Loucy (cell line): ENCODE measurements at regions not wholly inside any gene's neighbourhood (a gene's known extent, or its start where the extent isn't known, plus 50 kb on each side); places are given as distances from the start of the nearest gene placed in this dataset.
A peak's percentile ranks its signal among the peaks of the same experiment; 100 is the strongest.

Experiments used
- H2AFZ ChIP-seq: fragments of 200-600 bp; sonication (generic); 2 replicates; pipeline ENCODE4 v1.6.0; 2016; ENCODE audit warnings: antibody characterized with exemption, mild to moderate bottlenecking, low read length, moderate library complexity
- H3F3A ChIP-seq: fragments of 200-600 bp; 2 replicates; pipeline ENCODE4 v1.6.0; 2016; ENCODE audit warnings: antibody characterized with exemption, low read depth, mild to moderate bottlenecking
- H3K27me3 ChIP-seq: fragments of 200-600 bp; sonication (generic); 2 replicates; pipeline ENCODE4 v1.6.1; 2014; ENCODE audit warnings: low read length, mild to moderate bottlenecking; ENCODE audit not compliant: insufficient read depth, poor library complexity, severe bottlenecking
- H3K36me3 ChIP-seq: fragments of 200-600 bp; sonication (generic); 2 replicates; pipeline ENCODE4 v1.6.1; 2016; ENCODE audit warnings: low read length; ENCODE audit not compliant: insufficient read depth
- H3K4me1 ChIP-seq: fragments of 200-600 bp; sonication (generic); 2 replicates; pipeline ENCODE4 v1.5.1; 2014; ENCODE audit warnings: low read length, mild to moderate bottlenecking; ENCODE audit not compliant: insufficient read depth, poor library complexity, severe bottlenecking
- H3K4me2 ChIP-seq: fragments of 200-600 bp; sonication (generic); 2 replicates; pipeline ENCODE4 v1.6.0; 2014; ENCODE audit warnings: antibody characterized with exemption, low read length, low read depth, mild to moderate bottlenecking; ENCODE audit not compliant: poor library complexity, severe bottlenecking
- H3K4me3 ChIP-seq: fragments of 200-600 bp; sonication (generic); 2 replicates; pipeline ENCODE4 v1.5.1; 2014; ENCODE audit warnings: low read length, mild to moderate bottlenecking, mixed read lengths; ENCODE audit not compliant: poor library complexity, severe bottlenecking
- H3K79me2 ChIP-seq: fragments of 200-600 bp; sonication (generic); 2 replicates; pipeline ENCODE4 v1.6.1; 2014; ENCODE audit warnings: low read length; ENCODE audit not compliant: insufficient read depth
- H3K9ac ChIP-seq: fragments of 200-600 bp; sonication (generic); 2 replicates; pipeline ENCODE4 v1.6.0; 2014; ENCODE audit warnings: mild to moderate bottlenecking, low read depth, low read length, moderate library complexity; ENCODE audit not compliant: poor library complexity, severe bottlenecking
- H3K9me2 ChIP-seq: fragments of 200-600 bp; sonication (generic); replicated peaks from 2 replicates; pipeline ENCODE4 v1.6.1; 2016; ENCODE audit warnings: low read depth, low read length, mixed read lengths
- H3K9me3 ChIP-seq: fragments of 200-600 bp; sonication (generic); 2 replicates; pipeline ENCODE4 v1.6.1; 2014; ENCODE audit warnings: mild to moderate bottlenecking, antibody characterized with exemption, low read length, low read depth; ENCODE audit not compliant: insufficient read depth
- H4K20me1 ChIP-seq: fragments of 200-600 bp; sonication (generic); 2 replicates; pipeline ENCODE4 v1.6.0; 2014; ENCODE audit warnings: antibody characterized with exemption, low read length, mild to moderate bottlenecking; ENCODE audit not compliant: insufficient read depth, poor library complexity, severe bottlenecking
- EZH2phosphoT487 ChIP-seq: fragments of 200-600 bp; IDR thresholded peaks from 2 replicates; pipeline ENCODE4 v1.6.1; 2018; ENCODE audit warnings: antibody characterized with exemption, mild to moderate bottlenecking, moderate library complexity, borderline replicate concordance
- TF ChIP-seq, protein P1 (sequence below): fragments of 200-600 bp; sonication (generic); conservative IDR thresholded peaks from 2 replicates; pipeline ENCODE4 v1.5.1; 2014; ENCODE audit warnings: mild to moderate bottlenecking, antibody characterized with exemption, low read length

DNA sequence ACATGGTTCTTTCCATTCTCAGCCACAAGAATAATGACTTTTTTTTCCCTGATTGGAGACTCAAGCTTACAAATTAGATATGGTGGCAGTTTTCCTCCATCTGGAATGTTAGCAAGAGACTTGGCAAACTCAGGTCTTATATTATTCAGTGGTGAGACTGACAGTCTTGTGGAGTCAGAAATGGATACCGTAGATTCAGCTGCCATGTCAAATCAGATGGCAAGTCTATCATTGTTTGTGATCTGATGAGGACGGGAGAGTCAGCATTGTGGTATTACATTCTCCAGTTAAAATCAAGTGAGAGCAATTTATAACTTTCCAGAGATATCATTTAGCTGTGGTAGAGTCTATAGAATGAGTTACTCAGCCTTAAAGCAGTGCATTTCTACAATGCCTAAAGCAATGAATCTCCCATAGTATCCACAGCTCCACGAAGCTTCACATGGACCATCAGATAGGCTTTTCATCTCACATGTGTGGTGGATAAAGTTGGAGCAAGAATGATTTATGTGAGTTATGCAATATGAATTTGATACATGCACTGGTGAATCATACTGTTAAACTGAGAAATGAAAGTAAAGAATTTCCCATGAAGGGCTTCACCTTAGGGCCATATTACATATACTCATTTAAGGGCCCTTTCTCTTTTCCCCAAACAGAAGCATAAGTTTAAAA, 430.6 kb downstream of the ZNF608 start:
- Histone ChIP-seq H3K4me1 (no peaks in the 10 kb centered on the region), H3F3A (no peaks in the 10 kb centered on the region), H3K9ac (no peak overlapping the region), H4K20me1 (no peaks in the 10 kb centered on the region), H3K4me3 (no peak overlapping the region), H3K4me2 (no peak overlapping the region), H3K9me3 (no peaks in the 10 kb centered on the region), H3K79me2 (no peaks in the 10 kb centered on the region), H3K27me3 (no peaks in the 10 kb centered on the region), H3K36me3 (no peaks in the 10 kb centered on the region), H3K9me2 (no peaks in the 10 kb centered on the region), H2AFZ (no peak overlapping the region)
- no peak for TF ChIP-seq EZH2phosphoT487
- TF ChIP-seq, protein P1, sequence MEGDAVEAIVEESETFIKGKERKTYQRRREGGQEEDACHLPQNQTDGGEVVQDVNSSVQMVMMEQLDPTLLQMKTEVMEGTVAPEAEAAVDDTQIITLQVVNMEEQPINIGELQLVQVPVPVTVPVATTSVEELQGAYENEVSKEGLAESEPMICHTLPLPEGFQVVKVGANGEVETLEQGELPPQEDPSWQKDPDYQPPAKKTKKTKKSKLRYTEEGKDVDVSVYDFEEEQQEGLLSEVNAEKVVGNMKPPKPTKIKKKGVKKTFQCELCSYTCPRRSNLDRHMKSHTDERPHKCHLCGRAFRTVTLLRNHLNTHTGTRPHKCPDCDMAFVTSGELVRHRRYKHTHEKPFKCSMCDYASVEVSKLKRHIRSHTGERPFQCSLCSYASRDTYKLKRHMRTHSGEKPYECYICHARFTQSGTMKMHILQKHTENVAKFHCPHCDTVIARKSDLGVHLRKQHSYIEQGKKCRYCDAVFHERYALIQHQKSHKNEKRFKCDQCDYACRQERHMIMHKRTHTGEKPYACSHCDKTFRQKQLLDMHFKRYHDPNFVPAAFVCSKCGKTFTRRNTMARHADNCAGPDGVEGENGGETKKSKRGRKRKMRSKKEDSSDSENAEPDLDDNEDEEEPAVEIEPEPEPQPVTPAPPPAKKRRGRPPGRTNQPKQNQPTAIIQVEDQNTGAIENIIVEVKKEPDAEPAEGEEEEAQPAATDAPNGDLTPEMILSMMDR, result no peak

DNA sequence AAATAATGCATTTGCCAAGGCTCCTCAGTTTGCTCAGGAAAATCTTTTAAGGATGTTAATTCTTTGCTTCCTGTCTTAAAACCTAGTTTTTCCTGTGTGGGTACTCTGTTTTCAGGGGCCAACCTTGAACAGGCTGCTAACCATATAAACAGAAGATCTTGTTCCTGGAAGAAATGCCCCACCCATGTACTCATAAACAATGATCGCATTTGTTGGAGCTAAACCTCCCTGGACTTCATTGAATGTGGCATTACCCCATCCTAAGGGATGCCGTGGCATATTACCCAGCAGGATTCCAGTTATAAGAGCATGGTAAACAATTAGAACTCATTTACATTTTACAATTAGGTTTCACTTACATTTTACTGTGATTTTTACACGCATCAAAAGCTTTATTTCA, 436.0 kb downstream of the ZNF608 start:
- Histone ChIP-seq H3K4me2 (peak overlapping the region; percentile 44), H3K4me1 (peaks cover 11% of the 10 kb centered on the region), H3K9ac (no peak overlapping the region), H2AFZ (no peak overlapping the region), H3K79me2 (no peaks in the 10 kb centered on the region), H3K36me3 (no peaks in the 10 kb centered on the region), H4K20me1 (no peaks in the 10 kb centered on the region), H3K4me3 (no peak overlapping the region), H3K27me3 (no peaks in the 10 kb centered on the region), H3F3A (no peaks in the 10 kb centered on the region), H3K9me3 (no peaks in the 10 kb centered on the region), H3K9me2 (no peaks in the 10 kb centered on the region)
- TF ChIP-seq EZH2phosphoT487, result no peak
- TF ChIP-seq, protein P1, result no peak

DNA sequence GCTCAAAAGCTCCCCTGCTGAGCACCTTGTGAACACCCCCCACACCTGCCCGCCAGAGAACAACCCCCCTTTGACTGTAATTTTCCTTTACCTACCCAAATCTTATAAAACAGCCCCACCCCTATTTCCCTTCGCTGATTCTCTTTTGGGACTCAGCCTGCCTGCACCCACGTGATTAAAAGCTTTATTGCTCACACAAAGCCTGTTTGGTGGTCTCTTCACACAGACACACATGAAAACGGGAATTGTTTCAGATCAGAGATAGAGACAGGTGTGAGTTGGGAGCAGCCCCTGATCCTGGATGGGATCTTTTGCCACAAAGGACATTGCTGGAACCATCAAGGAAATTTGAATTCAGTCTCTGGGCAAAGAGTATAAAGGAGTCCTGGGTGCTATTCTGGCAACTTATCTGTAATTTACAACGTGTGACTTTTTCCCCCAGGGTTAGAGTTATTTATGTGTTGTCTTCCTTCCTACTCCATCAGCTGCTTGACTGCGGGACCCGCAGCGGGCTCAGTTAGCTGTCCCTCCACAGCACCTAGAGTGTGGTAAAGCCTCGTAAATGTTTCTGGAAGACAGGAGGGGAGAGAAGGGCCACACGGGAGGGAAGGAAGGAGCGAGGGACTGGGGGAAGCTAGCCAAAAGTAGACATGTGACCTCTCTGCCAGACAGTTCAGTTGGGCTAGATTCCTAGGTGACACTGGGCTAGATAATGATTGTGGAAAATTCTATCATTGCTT, 437.0 kb downstream of the ZNF608 start:
- Histone ChIP-seq H2AFZ (no peak overlapping the region), H3K27me3 (no peaks in the 10 kb centered on the region), H3K4me3 (no peak overlapping the region), H3F3A (no peaks in the 10 kb centered on the region), H3K9me3 (no peaks in the 10 kb centered on the region), H3K4me2 (peak overlapping the region; percentile 44), H3K79me2 (no peaks in the 10 kb centered on the region), H4K20me1 (no peaks in the 10 kb centered on the region), H3K4me1 (peaks cover 11% of the 10 kb centered on the region), H3K9me2 (no peaks in the 10 kb centered on the region), H3K36me3 (no peaks in the 10 kb centered on the region), H3K9ac (no peak overlapping the region)
- TF ChIP-seq, protein P1, result no peak
- TF ChIP-seq EZH2phosphoT487, result no peak
